Endothelial cell of umbilical vein (primary cell): ENCODE measurements at regions not wholly inside any gene's neighbourhood (a gene's known extent, or its start where the extent isn't known, plus 50 kb on each side); places are given as distances from the start of the nearest gene placed in this dataset.

Experiments
- BruUV-seq: library from RNA; stranded (reverse); fragments of 400-500 nt; replicated peaks from 2 replicates; lab custom pipeline; 2021; lab: Mats Ljungman, UMichigan
- CTCF ChIA-PET: fragments of 300-600, 350-600 bp; sonication (Branson Sonifier 250); formaldehyde crosslinking; loops from one replicate; lab custom pipeline; 2021; ENCODE audit warnings: antibody characterized with exemption, inconsistent platforms; lab: Charles Lee
- POLR2A ChIA-PET: fragments of 300-600, 350-600 bp; sonication (Branson Sonifier 250); formaldehyde crosslinking; loops from one replicate; lab custom pipeline; 2021; ENCODE audit warnings: antibody characterized with exemption, inconsistent platforms; lab: Charles Lee
- DNase-seq: peaks from one replicate; pipeline ENCODE4 v3.0.0-alpha.2; 2011; ENCODE audit warnings: low read depth, low spot score
- FAIRE-seq: peaks from 2 replicates; lab custom pipeline; 2011; peaks lifted over from hg19 to GRCh38; lab: Jason Lieb, UNC
- H2AFZ ChIP-seq: 2 replicates; pipeline ENCODE4 v1.6.0; 2012; ENCODE audit warnings: low read depth, low read length, control low read depth, inconsistent platforms
- H3K27ac ChIP-seq: 2 replicates; pipeline ENCODE4 v1.5.1; 2011; ENCODE audit warnings: low read depth, mild to moderate bottlenecking, control low read depth, low read length, moderate library complexity; ENCODE audit not compliant: insufficient read depth
- H3K27me3 ChIP-seq, 2 experiments: 2 replicates each; pipeline versions ENCODE4 v1.6.0 to v1.6.1; 2011; ENCODE audit warnings: low read length in 2 of 2, mixed read lengths in 1 of 2; ENCODE audit not compliant: control insufficient read depth in 2 of 2, insufficient read depth in 2 of 2
- H3K36me3 ChIP-seq, 2 experiments: 2 replicates in 1 of 2; 3 replicates in 1 of 2; pipeline ENCODE4 v1.5.1; 2011; ENCODE audit warnings: low read length in 2 of 2, mild to moderate bottlenecking in 1 of 2, moderate library complexity in 1 of 2; ENCODE audit not compliant: control insufficient read depth in 2 of 2, insufficient read depth in 2 of 2; ENCODE audit errors: extremely low read depth in 1 of 2
- H3K4me1 ChIP-seq: 3 replicates; pipeline ENCODE4 v1.5.1; 2011; ENCODE audit warnings: mild to moderate bottlenecking, low read length; ENCODE audit not compliant: control insufficient read depth, insufficient read depth; ENCODE audit errors: extremely low read depth
- H3K4me2 ChIP-seq: 2 replicates; pipeline ENCODE4 v1.6.1; 2011; ENCODE audit warnings: low read length, control low read depth, mixed read lengths; ENCODE audit not compliant: insufficient read depth
- H3K4me3 ChIP-seq, 3 experiments: fragments of 200-600 bp in 1 of 3; sonication (generic), shearing (Covaris generic) in 1 of 3; replicated peaks in 1 of 3; 2 replicates each; pipeline ENCODE4 v1.5.1; 2011 to 2016; ENCODE audit warnings: control low read depth in 3 of 3, low read length in 3 of 3, mild to moderate bottlenecking in 2 of 3, inconsistent platforms in 1 of 3, low read depth in 1 of 3, moderate library complexity in 1 of 3; ENCODE audit not compliant: insufficient read depth in 1 of 3
- H3K79me2 ChIP-seq: 2 replicates; pipeline ENCODE4 v1.6.0; 2012; ENCODE audit warnings: low read length, inconsistent platforms; ENCODE audit not compliant: control insufficient read depth, insufficient read depth
- H3K9ac ChIP-seq: replicated peaks from 2 replicates; pipeline ENCODE3; 2011; ENCODE audit warnings: low read length, control low read depth; ENCODE audit not compliant: insufficient read depth; ENCODE audit errors: extremely low read depth
- H3K9me1 ChIP-seq: replicated peaks from 3 replicates; pipeline ENCODE4 v1.6.0; 2011; ENCODE audit warnings: mild to moderate bottlenecking, low read length; ENCODE audit not compliant: control insufficient read depth, insufficient read depth; ENCODE audit errors: extremely low read depth
- H3K9me3 ChIP-seq: replicated peaks from 2 replicates; pipeline ENCODE4 v1.5.1; 2012; ENCODE audit warnings: low read length, inconsistent platforms; ENCODE audit not compliant: control insufficient read depth, insufficient read depth
- H4K20me1 ChIP-seq: replicated peaks from 2 replicates; pipeline ENCODE3; 2011; ENCODE audit warnings: mild to moderate bottlenecking, low read length; ENCODE audit not compliant: control insufficient read depth, insufficient read depth; ENCODE audit errors: extremely low read depth
- CTCF ChIP-seq, 2 donors: IDR thresholded peaks; 1 replicate in 1 of 2; 2 replicates in 1 of 2; pipeline ENCODE4 v1.5.1; 2011; ENCODE audit warnings: low read length in 2 of 2, mild to moderate bottlenecking in 2 of 2, moderate library complexity in 2 of 2, control low read depth in 1 of 2, inconsistent platforms in 1 of 2, low read depth in 1 of 2; ENCODE audit not compliant: insufficient read depth in 1 of 2; ENCODE audit errors: extremely low read depth in 1 of 2
- EZH2 ChIP-seq: IDR thresholded peaks from 2 replicates; pipeline ENCODE4 v1.6.1; 2012; ENCODE audit warnings: borderline replicate concordance, low read depth, mild to moderate bottlenecking, moderate library complexity, low read length, inconsistent platforms; ENCODE audit not compliant: severe bottlenecking
- FOS ChIP-seq: IDR thresholded peaks from 2 replicates; pipeline ENCODE4 v1.6.1; 2011; ENCODE audit warnings: mild to moderate bottlenecking, low read length, moderate library complexity, borderline replicate concordance; ENCODE audit not compliant: insufficient read depth
- GATA2 ChIP-seq: IDR thresholded peaks from 2 replicates; pipeline ENCODE4 v1.7.0; 2011; ENCODE audit warnings: low read depth, mild to moderate bottlenecking, moderate library complexity, mixed read lengths, low read length; ENCODE audit not compliant: insufficient read length, insufficient read depth
- JUN ChIP-seq: IDR thresholded peaks from 2 replicates; pipeline ENCODE4 v1.6.1; 2011; ENCODE audit warnings: borderline replicate concordance, low read depth; ENCODE audit not compliant: insufficient read length, insufficient read depth
- MAX ChIP-seq: IDR thresholded peaks from 2 replicates; pipeline ENCODE4 v1.6.1; 2011; ENCODE audit not compliant: insufficient read depth, insufficient read length
- MYC ChIP-seq: IDR thresholded peaks from one replicate; pipeline ENCODE4 v1.6.1; 2011; ENCODE audit warnings: mild to moderate bottlenecking, low read depth, low read length
- POLR2A ChIP-seq: IDR thresholded peaks from 2 replicates; pipeline ENCODE4 v1.6.1; 2012; ENCODE audit warnings: low read depth, mild to moderate bottlenecking, control low read depth, low read length
- POLR2AphosphoS5 ChIP-seq: IDR thresholded peaks from 2 replicates; pipeline ENCODE4 v1.6.1; 2012; ENCODE audit warnings: low read depth, mild to moderate bottlenecking, control low read depth, low read length, moderate library complexity; ENCODE audit not compliant: insufficient read depth
- dilution Hi-C: fragments of 300-500 bp; cut with MboI; formaldehyde crosslinking; loops from one replicate; pipeline ENCODE4 v1.15.0; 2019; ENCODE audit warnings: low sequenced_read_pairs; ENCODE audit not compliant: extremely low pct_ligation_motif_present
- intact Hi-C: fragments of 100-400 bp; cut with micrococcal nuclease; formaldehyde crosslinking; loops from one replicate; pipeline ENCODE4 v1.10.0; 2022

GRCh38 chr2:180562378-180562777, 418.0 kb upstream of the UBE2E3 start:
- no peak for TF ChIP-seq EZH2
- TF ChIP-seq GATA2: no peak
- no peak for TF ChIP-seq MYC
- TF ChIP-seq MAX: no peak
- TF ChIP-seq POLR2AphosphoS5: no peak
- no peak for TF ChIP-seq CTCF (IDR thresholded peaks at IDR 0.05; ENCODE audit: extremely low read depth in 1 of 2, insufficient read depth in 1 of 2, low read depth in 1 of 2, low read length in 2 of 2)
- TF ChIP-seq POLR2A: no peak
- no peak for TF ChIP-seq FOS
- TF ChIP-seq JUN: no peak
- Histone ChIP-seq H3K4me2 (no peak overlapping the region), H3K4me3 (no peak overlapping the region), H3K36me3 (no peaks in the 10 kb centered on the region), H3K9me1 (no peaks in the 10 kb centered on the region), H3K9me3 (no peaks in the 10 kb centered on the region), H3K9ac (no peak overlapping the region), H3K4me1 (peaks cover 6% of the 10 kb centered on the region), H3K27me3 (no peaks in the 10 kb centered on the region), H2AFZ (no peak overlapping the region), H4K20me1 (no peaks in the 10 kb centered on the region), H3K79me2 (no peaks in the 10 kb centered on the region), H3K27ac (no peak overlapping the region)
- DNase-seq (no peak), FAIRE-seq (no peak)
- intact Hi-C loops (no loop called here), dilution Hi-C loops (no loop called here)
- CTCF ChIA-PET: interaction anchor here (0.8 kb wide), 1 partner anchor 1153 kb away, joined by 3 read pairs; no protein-coding TSS in a partner anchor
- BruUV-seq: no TSS peak
- POLR2A ChIA-PET: no interaction called here
